B cell (primary cell): ENCODE measurements at regions not wholly inside any gene's neighbourhood (a gene's known extent, or its start where the extent isn't known, plus 50 kb on each side); places are given as distances from the start of the nearest gene placed in this dataset.

Experiments
- ATAC-seq: fragments of 200-7000 bp; cut with Tn5 transposase; one replicate; pipeline ENCODE4 v1.10.0; 2021; ENCODE audit warnings: low read depth, mild to moderate bottlenecking, moderate number of reproducible peaks, moderate library complexity
- CTCF ChIA-PET: fragments of 350-600 bp; sonication (Branson Sonifier 250); formaldehyde crosslinking; loops from one replicate; lab custom pipeline; 2021; ENCODE audit warnings: antibody characterized with exemption, inconsistent platforms; lab: Charles Lee
- POLR2A ChIA-PET: fragments of 350-600 bp; sonication (Branson Sonifier 250); formaldehyde crosslinking; loops from one replicate; lab custom pipeline; 2021; ENCODE audit warnings: antibody characterized with exemption; lab: Charles Lee
- DNase-seq: peaks from one replicate; pipeline ENCODE4 v3.0.0; 2013
- H2AFZ ChIP-seq: 2 replicates; pipeline ENCODE4 v1.6.1; 2012; ENCODE audit warnings: mild to moderate bottlenecking, low read depth, low read length; ENCODE audit not compliant: insufficient read depth, poor library complexity, severe bottlenecking
- H3K27ac ChIP-seq, 2 donors: 1 replicate in 1 of 2; 2 replicates in 1 of 2; pipeline ENCODE4 v1.5.1; 2012 to 2013; ENCODE audit warnings: low read length in 2 of 2, mild to moderate bottlenecking in 2 of 2, moderate library complexity in 1 of 2
- H3K27me3 ChIP-seq, 4 experiments: fragments of 200-600 bp in 1 of 4; sonication (generic) in 1 of 4; replicated peaks in 1 of 4; 1 replicate in 2 of 4; 2 replicates in 2 of 4; pipeline versions ENCODE4 v1.6.1 to v1.7.0; 2013 to 2016; ENCODE audit warnings: low read length in 3 of 4, mild to moderate bottlenecking in 2 of 4, mixed read lengths in 1 of 4, moderate library complexity in 1 of 4; ENCODE audit not compliant: insufficient read depth in 4 of 4, control insufficient read depth in 3 of 4; ENCODE audit errors: control extremely low read depth in 1 of 4
- H3K36me3 ChIP-seq, 2 experiments: replicated peaks in 1 of 2; 1 replicate in 1 of 2; 2 replicates in 1 of 2; pipeline versions ENCODE4 v1.6.1 to v1.7.1; 2013; ENCODE audit warnings: low read length in 1 of 2; ENCODE audit not compliant: insufficient read depth in 2 of 2, control insufficient read depth in 1 of 2; ENCODE audit errors: control extremely low read depth in 1 of 2, extremely low read depth in 1 of 2
- H3K4me1 ChIP-seq, 2 donors: fragments of 200-600 bp in 1 of 2; sonication (generic) in 1 of 2; 1 replicate in 1 of 2; 2 replicates in 1 of 2; pipeline versions ENCODE4 v1.5.1 to v1.6.1; 2013 to 2017; ENCODE audit warnings: low read length in 2 of 2; ENCODE audit not compliant: control insufficient read depth in 2 of 2, insufficient read depth in 2 of 2
- H3K4me2 ChIP-seq: replicated peaks from 2 replicates; pipeline ENCODE3; 2012; ENCODE audit warnings: mild to moderate bottlenecking, low read depth, low read length; ENCODE audit not compliant: poor library complexity, severe bottlenecking
- H3K4me3 ChIP-seq, 5 experiments: fragments of 200-600 bp in 1 of 5; sonication (generic) in 1 of 5; 1 replicate in 3 of 5; 2 replicates in 2 of 5; pipeline versions ENCODE4 v1.5.1 to v1.7.0; 2011 to 2016; ENCODE audit warnings: low read length in 4 of 5, mild to moderate bottlenecking in 4 of 5, low read depth in 2 of 5, control low read depth in 1 of 5, moderate library complexity in 1 of 5; ENCODE audit not compliant: insufficient read depth in 1 of 5; ENCODE audit errors: control extremely low read depth in 1 of 5, extremely low read depth in 1 of 5
- H3K79me2 ChIP-seq: fragments of 200-600 bp; sonication (generic); one replicate; pipeline ENCODE4 v1.6.0; 2016; ENCODE audit warnings: low read length; ENCODE audit not compliant: control insufficient read depth, insufficient read depth
- H3K9ac ChIP-seq: fragments of 200-600 bp; sonication (generic); 2 replicates; pipeline ENCODE4 v1.6.1; 2017; ENCODE audit warnings: mild to moderate bottlenecking, low read length, moderate library complexity
- H3K9me3 ChIP-seq, 3 donors: one replicate each; pipeline versions ENCODE4 v1.6.1 to v1.7.1; 2013; ENCODE audit warnings: low read length in 2 of 3; ENCODE audit not compliant: control insufficient read depth in 2 of 3, insufficient read depth in 1 of 3; ENCODE audit errors: control extremely low read depth in 1 of 3
- H4K20me1 ChIP-seq: 2 replicates; pipeline ENCODE4 v1.6.0; 2012; ENCODE audit warnings: mild to moderate bottlenecking, low read length; ENCODE audit not compliant: insufficient read depth, control insufficient read depth, poor library complexity, severe bottlenecking
- H3K27ac Mint-ChIP-seq: one replicate; pipeline ENCODE4 v1.8.0; 2021; ENCODE audit warnings: mixed read lengths
- H3K27me3 Mint-ChIP-seq: one replicate; pipeline ENCODE4 v1.8.0; 2021; ENCODE audit warnings: mixed read lengths
- H3K4me1 Mint-ChIP-seq: one replicate; pipeline ENCODE4 v1.8.0; 2021; ENCODE audit warnings: mixed read lengths
- H3K4me3 Mint-ChIP-seq: one replicate; pipeline ENCODE4 v1.8.0; 2021; ENCODE audit warnings: mixed read lengths
- H3K9me3 Mint-ChIP-seq: one replicate; pipeline ENCODE4 v1.8.0; 2022; ENCODE audit warnings: mixed read lengths; ENCODE audit not compliant: insufficient read depth
- CTCF ChIP-seq: fragments of 200-600 bp; IDR thresholded peaks from one replicate; pipeline ENCODE4 v1.8.0; 2022; ENCODE audit warnings: antibody characterized with exemption, mild to moderate bottlenecking
- EZH2 ChIP-seq: IDR thresholded peaks from 2 replicates; pipeline ENCODE4 v1.6.1; 2012; ENCODE audit warnings: borderline replicate concordance, low read depth, mild to moderate bottlenecking, moderate library complexity, low read length; ENCODE audit not compliant: insufficient read depth, poor library complexity, severe bottlenecking
- WGBS: methylation state at CpG from one replicate; pipeline ENCODE4 v1.1.5; 2013; ENCODE audit warnings: missing lambda C conversion rate; ENCODE audit not compliant: insufficient coverage; 5-methylcytosine and 5-hydroxymethylcytosine counted together
- intact Hi-C: fragments of 100-400 bp; cut with micrococcal nuclease; formaldehyde crosslinking; loops from one replicate; pipeline ENCODE4 v1.10.0; 2022

- H3K4me2 ChIP-seq = no peak overlapping the region
- H3K4me3 Mint-ChIP-seq = no peak overlapping the region
- no peaks in the 10 kb centered on the region for H3K36me3 ChIP-seq
- H3K4me3 ChIP-seq = no peak overlapping the region
- H4K20me1 ChIP-seq = no peaks in the 10 kb centered on the region
- no peaks in the 10 kb centered on the region for H3K9me3 ChIP-seq
- ChIA-PET POLR2A (no interaction called here), CTCF (no interaction called here)
- no CpG with 5 or more reads among the region's 1 CpG for WGBS
- no peaks in the 10 kb centered on the region for H3K4me1 Mint-ChIP-seq
- ATAC-seq (no peak), DNase-seq (no peak)
- no peaks in the 10 kb centered on the region for H3K27me3 ChIP-seq
- H3K27ac Mint-ChIP-seq = no peak overlapping the region
- H3K79me2 ChIP-seq = no peaks in the 10 kb centered on the region
- peaks cover 4% of the 10 kb centered on the region for H3K9me3 Mint-ChIP-seq
- no peaks in the 10 kb centered on the region for H3K27me3 Mint-ChIP-seq
- H2AFZ ChIP-seq = no peak overlapping the region
- TF ChIP-seq EZH2 (no peak), CTCF (no peak)
- no peak overlapping the region for H3K9ac ChIP-seq
- intact Hi-C loops = no loop called here
- no peaks in the 10 kb centered on the region for H3K4me1 ChIP-seq
- H3K27ac ChIP-seq = no peak overlapping the region
These were observed 871.0 kb downstream of the CDH11 start for GRCh38 chr16:64250866-64251265.

GRCh38 chr16:64242492-64242891 lies 879.4 kb downstream of the CDH11 start:
- H3K4me2 ChIP-seq = no peak overlapping the region
- Mint-ChIP-seq H3K4me3 (no peak overlapping the region), H3K27ac (no peak overlapping the region), H3K4me1 (no peaks in the 10 kb centered on the region), H3K9me3 (peaks cover 10% of the 10 kb centered on the region), H3K27me3 (no peaks in the 10 kb centered on the region)
- no peaks in the 10 kb centered on the region for H3K27me3 ChIP-seq
- H3K9ac ChIP-seq = no peak overlapping the region
- ChIA-PET CTCF (no interaction called here), POLR2A (no interaction called here)
- intact Hi-C loops = no loop called here
- no peak overlapping the region for H3K27ac ChIP-seq
- no peak for ATAC-seq
- no peaks in the 10 kb centered on the region for H3K4me1 ChIP-seq
- no peak overlapping the region for H2AFZ ChIP-seq
- no peaks in the 10 kb centered on the region for H3K79me2 ChIP-seq
- H3K4me3 ChIP-seq = no peak overlapping the region
- H3K9me3 ChIP-seq = peaks cover 0 to 7% (median 0%) of the 10 kb centered on the region in 3 donors
- no peaks in the 10 kb centered on the region for H4K20me1 ChIP-seq
- H3K36me3 ChIP-seq = no peaks in the 10 kb centered on the region
- TF ChIP-seq EZH2 (no peak), CTCF (no peak)
- no peak for DNase-seq
- 100% methylated on average over 1 of the region's 6 CpGs for WGBS
